ENCODE measurements at regions not wholly inside any gene's neighbourhood (a gene's known extent, or its start where the extent isn't known, plus 50 kb on each side); places are given as distances from the start of the nearest gene placed in this dataset.

DNA sequence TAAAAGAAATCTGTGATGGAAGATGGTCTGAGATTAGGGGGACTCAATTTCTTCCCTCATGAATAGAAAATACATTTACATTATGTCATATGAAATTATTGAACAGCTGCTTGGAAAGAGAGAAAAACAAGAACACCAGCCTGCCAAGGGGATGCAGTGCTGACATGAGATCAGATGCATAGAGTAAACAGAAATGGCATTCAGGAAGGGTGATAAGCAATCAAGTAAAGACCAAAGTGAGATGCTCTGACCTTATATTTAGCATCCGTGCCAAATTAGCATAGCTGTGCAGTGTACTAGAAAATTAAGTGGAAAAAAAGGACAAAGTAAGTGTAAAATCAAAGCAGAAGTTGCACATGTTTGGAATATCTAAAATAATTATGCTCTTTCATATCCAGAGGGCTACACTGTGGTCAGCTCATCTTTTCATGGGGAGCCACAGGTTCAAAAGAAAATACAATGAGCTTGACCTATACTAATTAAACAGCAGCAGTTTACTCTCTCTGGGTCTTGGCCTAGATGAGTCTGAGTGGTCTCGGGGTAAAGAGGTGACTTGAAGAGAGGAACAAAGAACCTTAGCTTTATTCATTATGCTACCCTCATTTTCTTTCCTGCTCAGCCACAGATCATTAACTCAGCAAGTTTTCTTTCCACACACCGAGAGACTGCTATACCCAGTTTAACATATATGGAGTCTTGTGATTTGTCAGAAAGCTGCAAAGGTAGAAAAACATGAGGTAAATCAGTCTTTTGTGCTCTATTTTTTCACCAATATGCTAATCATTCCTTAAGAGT lies 359.4 kb upstream of the FOXG1 start:
- TF ChIP-seq RFX5 (IDR thresholded peaks at IDR 0.05; ENCODE audit: low read depth, low read length) (no peak), CHD1 (IDR thresholded peaks at IDR 0.05; ENCODE audit: low read depth, low read length) (no peak), MAFK (IDR thresholded peaks at IDR 0.05; ENCODE audit: low read depth, low read length) (no peak), POLR2A (IDR thresholded peaks at IDR 0.05; ENCODE audit: low read depth, low read length) (no peak), NFE2L2 (IDR thresholded peaks at IDR 0.05; ENCODE audit: low read depth, low read length) (no peak), MXI1 (IDR thresholded peaks at IDR 0.05; ENCODE audit: borderline replicate concordance, low read depth, low read length) (no peak), BHLHE40 (IDR thresholded peaks at IDR 0.05; ENCODE audit: low read depth, low read length) (no peak), SMC3 (IDR thresholded peaks at IDR 0.05; ENCODE audit: low read depth, low read length) (no peak), RCOR1 (IDR thresholded peaks at IDR 0.05; ENCODE audit: insufficient replicate concordance, low read length) (no peak)
- TF ChIP-seq, protein P1, sequence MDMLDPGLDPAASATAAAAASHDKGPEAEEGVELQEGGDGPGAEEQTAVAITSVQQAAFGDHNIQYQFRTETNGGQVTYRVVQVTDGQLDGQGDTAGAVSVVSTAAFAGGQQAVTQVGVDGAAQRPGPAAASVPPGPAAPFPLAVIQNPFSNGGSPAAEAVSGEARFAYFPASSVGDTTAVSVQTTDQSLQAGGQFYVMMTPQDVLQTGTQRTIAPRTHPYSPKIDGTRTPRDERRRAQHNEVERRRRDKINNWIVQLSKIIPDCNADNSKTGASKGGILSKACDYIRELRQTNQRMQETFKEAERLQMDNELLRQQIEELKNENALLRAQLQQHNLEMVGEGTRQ (IDR thresholded peaks at IDR 0.05; ENCODE audit: low read depth, low read length): no peak
- TF ChIP-seq, protein P2, sequence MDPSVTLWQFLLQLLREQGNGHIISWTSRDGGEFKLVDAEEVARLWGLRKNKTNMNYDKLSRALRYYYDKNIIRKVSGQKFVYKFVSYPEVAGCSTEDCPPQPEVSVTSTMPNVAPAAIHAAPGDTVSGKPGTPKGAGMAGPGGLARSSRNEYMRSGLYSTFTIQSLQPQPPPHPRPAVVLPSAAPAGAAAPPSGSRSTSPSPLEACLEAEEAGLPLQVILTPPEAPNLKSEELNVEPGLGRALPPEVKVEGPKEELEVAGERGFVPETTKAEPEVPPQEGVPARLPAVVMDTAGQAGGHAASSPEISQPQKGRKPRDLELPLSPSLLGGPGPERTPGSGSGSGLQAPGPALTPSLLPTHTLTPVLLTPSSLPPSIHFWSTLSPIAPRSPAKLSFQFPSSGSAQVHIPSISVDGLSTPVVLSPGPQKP (IDR thresholded peaks at IDR 0.05; ENCODE audit: borderline replicate concordance, low read depth, low read length): no peak
- TF ChIP-seq, protein P3, sequence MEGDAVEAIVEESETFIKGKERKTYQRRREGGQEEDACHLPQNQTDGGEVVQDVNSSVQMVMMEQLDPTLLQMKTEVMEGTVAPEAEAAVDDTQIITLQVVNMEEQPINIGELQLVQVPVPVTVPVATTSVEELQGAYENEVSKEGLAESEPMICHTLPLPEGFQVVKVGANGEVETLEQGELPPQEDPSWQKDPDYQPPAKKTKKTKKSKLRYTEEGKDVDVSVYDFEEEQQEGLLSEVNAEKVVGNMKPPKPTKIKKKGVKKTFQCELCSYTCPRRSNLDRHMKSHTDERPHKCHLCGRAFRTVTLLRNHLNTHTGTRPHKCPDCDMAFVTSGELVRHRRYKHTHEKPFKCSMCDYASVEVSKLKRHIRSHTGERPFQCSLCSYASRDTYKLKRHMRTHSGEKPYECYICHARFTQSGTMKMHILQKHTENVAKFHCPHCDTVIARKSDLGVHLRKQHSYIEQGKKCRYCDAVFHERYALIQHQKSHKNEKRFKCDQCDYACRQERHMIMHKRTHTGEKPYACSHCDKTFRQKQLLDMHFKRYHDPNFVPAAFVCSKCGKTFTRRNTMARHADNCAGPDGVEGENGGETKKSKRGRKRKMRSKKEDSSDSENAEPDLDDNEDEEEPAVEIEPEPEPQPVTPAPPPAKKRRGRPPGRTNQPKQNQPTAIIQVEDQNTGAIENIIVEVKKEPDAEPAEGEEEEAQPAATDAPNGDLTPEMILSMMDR (conservative IDR thresholded peaks at IDR 0.05; ENCODE audit: low read depth, low read length): no peak
- BruUV-seq (replicated peaks): no TSS peak
- H3K4ac ChIP-seq (ENCODE audit: low read depth, low read length): no peak overlapping the region
- H3K9me3 ChIP-seq (ENCODE audit: control insufficient read depth, insufficient read depth, low read length): peaks cover 7% of the 10 kb centered on the region
- in situ Hi-C loops (cut with MboI; ENCODE audit: low sequenced_read_pairs) (no loop called here), dilution Hi-C loops (cut with HindIII; ENCODE audit: low sequenced_read_pairs, unreplicated experiment) (no loop called here), intact Hi-C loops (cut with micrococcal nuclease) (no loop called here)
- H3K4me2 ChIP-seq (ENCODE audit: low read depth, low read length): no peak overlapping the region
- WGBS, 2 experiments (ENCODE audit: extremely low coverage in 2 of 2, insufficient read length in 1 of 2): no CpG with 5 or more reads among the region's 3 CpGs
- H3K27ac ChIP-seq (ENCODE audit: insufficient read depth, low read length): no peak overlapping the region
- H3K4me3 ChIP-seq (ENCODE audit: insufficient read depth, low read depth, low read length): no peak overlapping the region
- no peak overlapping the region for H3K18ac ChIP-seq (ENCODE audit: low read depth, low read length)
- no peaks in the 10 kb centered on the region for H3K36me3 ChIP-seq (ENCODE audit: control insufficient read depth, insufficient read depth, low read length)
- H3K14ac ChIP-seq (replicated peaks; ENCODE audit: low read depth, low read length): no peak overlapping the region
- ChIA-PET CTCF (no interaction called here), POLR2A (ENCODE audit: unreplicated experiment) (no interaction called here)
- H4K91ac ChIP-seq (ENCODE audit: insufficient read depth, low read depth, low read length): no peak overlapping the region
- H2BK120ac ChIP-seq (ENCODE audit: low read depth, low read length): no peak overlapping the region
- H3K27me3 ChIP-seq (ENCODE audit: control insufficient read depth, insufficient read depth, low read length): no peaks in the 10 kb centered on the region
- H2AK5ac ChIP-seq (ENCODE audit: low read depth, low read length): no peak overlapping the region
- no peaks in the 10 kb centered on the region for H3K9me1 ChIP-seq (ENCODE audit: insufficient read depth, low read length)
- DNase-seq (no peak), ATAC-seq (ENCODE audit: low read depth) (no peak)
- H4K5ac ChIP-seq (ENCODE audit: low read depth, low read length): no peak overlapping the region
- no peak overlapping the region for H2BK20ac ChIP-seq (ENCODE audit: low read depth, low read length)
- no peak overlapping the region for H2AK9ac ChIP-seq (replicated peaks; ENCODE audit: low read depth, low read length, poor library complexity)
- H3K56ac ChIP-seq (ENCODE audit: extremely low read depth, insufficient read depth, low read length): no peak overlapping the region
- H3K23ac ChIP-seq (ENCODE audit: low read depth, low read length): no peak overlapping the region
- no peak overlapping the region for H4K8ac ChIP-seq (ENCODE audit: low read depth in 2 of 2, low read length in 2 of 2)
- no peaks in the 10 kb centered on the region for H3K4me1 ChIP-seq (ENCODE audit: control insufficient read depth, insufficient read depth, low read length)
- no peaks in the 10 kb centered on the region for H4K20me1 ChIP-seq (ENCODE audit: insufficient read depth, low read length)
- H2AFZ ChIP-seq (replicated peaks; ENCODE audit: low read length, poor library complexity): no peak overlapping the region
- H3K9ac ChIP-seq (ENCODE audit: low read depth, low read length): no peak overlapping the region
- H3K79me1 ChIP-seq (ENCODE audit: low read depth in 1 of 2, low read length in 2 of 2): no peaks in the 10 kb centered on the region
- no peak overlapping the region for H2BK5ac ChIP-seq (ENCODE audit: low read depth, low read length, poor library complexity, severe bottlenecking)
- H2BK15ac ChIP-seq (ENCODE audit: low read depth, low read length): no peak overlapping the region

Data from IMR-90 (cell line).